Adrenal gland (tissue), 5 donors: ENCODE measurements at regions not wholly inside any gene's neighbourhood (a gene's known extent, or its start where the extent isn't known, plus 50 kb on each side); places are given as distances from the start of the nearest gene placed in this dataset.

ENCODE experiments used
- POLR2A ChIP-seq, 2 donors: fragments of 450-650 bp; IDR thresholded peaks; one replicate each; pipeline ENCODE4 v1.6.1; 2017; ENCODE audit warnings: antibody characterized with exemption in 2 of 2, mild to moderate bottlenecking in 2 of 2, moderate library complexity in 1 of 2
- TF ChIP-seq, protein P1 (sequence below), 6 experiments: fragments of 450-650 bp in 4 of 6; fragments of 200-600 bp in 2 of 6; sonication (generic) in 1 of 6; IDR thresholded peaks; 1 replicate in 5 of 6; 2 replicates in 1 of 6; pipeline versions ENCODE4 v1.5.1 to v1.8.0; 2016 to 2021; ENCODE audit warnings: antibody characterized with exemption in 6 of 6, mild to moderate bottlenecking in 2 of 6, moderate library complexity in 1 of 6
- donor health status: DM: no; HTN: no; CAD: no.

DNA sequence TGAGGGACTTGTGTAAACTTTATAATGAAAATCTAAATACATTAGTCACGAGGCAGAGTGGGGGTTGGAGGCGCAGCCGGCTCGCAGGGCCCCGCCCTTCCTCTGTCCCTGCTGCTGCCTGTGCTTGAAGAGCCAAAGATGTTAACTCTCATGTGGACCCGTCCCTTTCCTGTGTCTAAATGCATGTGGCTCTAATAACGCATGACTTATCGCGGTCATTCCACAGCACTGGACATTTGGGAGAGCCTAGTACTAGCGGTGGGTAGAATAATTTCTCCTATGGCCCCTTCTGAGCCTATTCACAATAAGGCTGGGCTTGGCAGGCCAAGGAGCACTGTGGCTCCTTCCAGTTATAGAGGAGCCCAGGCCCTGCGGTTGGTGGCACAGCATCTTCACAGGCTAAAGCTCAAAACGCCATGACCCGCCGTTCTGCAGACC is 82.3 kb upstream of the SIMC1 start:
- TF ChIP-seq, protein P1, sequence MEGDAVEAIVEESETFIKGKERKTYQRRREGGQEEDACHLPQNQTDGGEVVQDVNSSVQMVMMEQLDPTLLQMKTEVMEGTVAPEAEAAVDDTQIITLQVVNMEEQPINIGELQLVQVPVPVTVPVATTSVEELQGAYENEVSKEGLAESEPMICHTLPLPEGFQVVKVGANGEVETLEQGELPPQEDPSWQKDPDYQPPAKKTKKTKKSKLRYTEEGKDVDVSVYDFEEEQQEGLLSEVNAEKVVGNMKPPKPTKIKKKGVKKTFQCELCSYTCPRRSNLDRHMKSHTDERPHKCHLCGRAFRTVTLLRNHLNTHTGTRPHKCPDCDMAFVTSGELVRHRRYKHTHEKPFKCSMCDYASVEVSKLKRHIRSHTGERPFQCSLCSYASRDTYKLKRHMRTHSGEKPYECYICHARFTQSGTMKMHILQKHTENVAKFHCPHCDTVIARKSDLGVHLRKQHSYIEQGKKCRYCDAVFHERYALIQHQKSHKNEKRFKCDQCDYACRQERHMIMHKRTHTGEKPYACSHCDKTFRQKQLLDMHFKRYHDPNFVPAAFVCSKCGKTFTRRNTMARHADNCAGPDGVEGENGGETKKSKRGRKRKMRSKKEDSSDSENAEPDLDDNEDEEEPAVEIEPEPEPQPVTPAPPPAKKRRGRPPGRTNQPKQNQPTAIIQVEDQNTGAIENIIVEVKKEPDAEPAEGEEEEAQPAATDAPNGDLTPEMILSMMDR (IDR thresholded peaks at IDR 0.05): no peak
- no peak for TF ChIP-seq POLR2A (IDR thresholded peaks at IDR 0.05)
